GM18858 (cell line): ENCODE measurements at regions not wholly inside any gene's neighbourhood (a gene's known extent, or its start where the extent isn't known, plus 50 kb on each side); places are given as distances from the start of the nearest gene placed in this dataset.
"Not testable (repeated sequence)": the region's sequence is repeated elsewhere in the genome, so short reads cannot be mapped to it uniquely, and the experiment has no call there.

Experiments used
- ATAC-seq: cut with Tn5 transposase; IDR thresholded peaks from one replicate; pipeline ENCODE4 v1.9.1; 2021; ENCODE audit not compliant: unreplicated experiment

GRCh38 chr7:130942211-130942964 lies 208.4 kb upstream of the KLF14 start:
- no peak for ATAC-seq

GRCh38 chr7:130943336-130943901 lies 209.4 kb upstream of the KLF14 start:
- no peak for ATAC-seq

GRCh38 chr7:130943981-130944380 lies 210.0 kb upstream of the KLF14 start:
- ATAC-seq, result no peak

- no peak for ATAC-seq
Measured at GRCh38 chr7:130944997-130945396, 211.0 kb upstream of the KLF14 start.

- ATAC-seq, result no peak
Measured at GRCh38 chr7:130945411-130945811, 211.4 kb upstream of the KLF14 start.

GRCh38 chr7:130946114-130946513 lies 212.1 kb upstream of the KLF14 start:
- ATAC-seq, result no peak

GRCh38 chr7:130947792-130948580 lies 214.0 kb upstream of the KLF14 start:
- ATAC-seq, result no peak

- no peak for ATAC-seq
Measured at GRCh38 chr7:130948822-130949221, 214.8 kb upstream of the KLF14 start.

- ATAC-seq, result no peak
Measured at GRCh38 chr7:130949550-130949949, 215.5 kb upstream of the KLF14 start.

- ATAC-seq, result no peak
Measured at GRCh38 chr7:130950054-130950453, 216.0 kb upstream of the KLF14 start.

- ATAC-seq, result no peak
Measured at GRCh38 chr7:130950741-130951140, 216.7 kb upstream of the KLF14 start.

- no peak for ATAC-seq
Measured at GRCh38 chr7:130951303-130951975, 217.4 kb upstream of the KLF14 start.

- no peak for ATAC-seq
Measured at GRCh38 chr7:130951976-130952876, 218.2 kb upstream of the KLF14 start.

- no peak for ATAC-seq
Measured at GRCh38 chr7:130953196-130953595, 219.2 kb upstream of the KLF14 start.

- no peak for ATAC-seq
Measured at GRCh38 chr7:130954918-130955564, 221.0 kb upstream of the KLF14 start.

- ATAC-seq, result no peak
Measured at GRCh38 chr7:130955565-130955919, 221.5 kb upstream of the KLF14 start.

- ATAC-seq, result no peak
Measured at GRCh38 chr7:130956417-130957136, 222.6 kb upstream of the KLF14 start.

GRCh38 chr7:130957137-130957513 lies 223.1 kb upstream of the KLF14 start:
- no peak for ATAC-seq

- not testable (repeated sequence) for ATAC-seq
Measured at GRCh38 chr7:130957722-130958435, 223.9 kb upstream of the KLF14 start.
